SK-N-SH (cell line): ENCODE measurements at regions not wholly inside any gene's neighbourhood (a gene's known extent, or its start where the extent isn't known, plus 50 kb on each side); places are given as distances from the start of the nearest gene placed in this dataset.

Experiments used
- CTCF ChIA-PET: fragments of 300-600, 350-600 bp; formaldehyde crosslinking; extraction: SDS; loops from one replicate; lab custom pipeline; 2021; lab: Yijun Ruan, JAX
- POLR2A ChIA-PET: fragments of 350-600 bp; sonication (Branson Sonifier 250); formaldehyde crosslinking; extraction: SDS; loops from one replicate; lab custom pipeline; 2020; ENCODE audit warnings: antibody characterized with exemption, inconsistent platforms; lab: Yijun Ruan, JAX
- DNase-seq: peaks from one replicate; pipeline ENCODE4 v3.0.0; 2012
- H2AFZ ChIP-seq: fragments of 200-600 bp; sonication (generic); 2 replicates; pipeline ENCODE4 v1.8.1; 2016; ENCODE audit warnings: antibody characterized with exemption, mild to moderate bottlenecking, low read depth
- H3F3A ChIP-seq: fragments of 200-600 bp; sonication (generic); replicated peaks from 2 replicates; pipeline ENCODE3; 2016; ENCODE audit warnings: antibody characterized with exemption, mild to moderate bottlenecking; ENCODE audit not compliant: insufficient read depth
- H3K27ac ChIP-seq, 2 experiments: fragments of 200-500 bp in 1 of 2; fragments of 200-600 bp in 1 of 2; sonication (Bioruptor generic) in 1 of 2; sonication (generic), shearing (Covaris generic) in 1 of 2; 2 replicates each; pipeline versions ENCODE4 v1.5.1 to v1.6.1; 2014 to 2016; ENCODE audit warnings: low read depth in 2 of 2, inconsistent platforms in 1 of 2, low read length in 1 of 2, mild to moderate bottlenecking in 1 of 2, mixed read lengths in 1 of 2
- H3K27me3 ChIP-seq: fragments of 200-600 bp; sonication (generic), shearing (Covaris generic); 2 replicates; pipeline ENCODE4 v1.6.1; 2016; ENCODE audit warnings: mixed run types; ENCODE audit not compliant: insufficient read depth
- H3K36me3 ChIP-seq, 2 experiments: fragments of 200-500 bp in 1 of 2; fragments of 200-600 bp in 1 of 2; sonication (Bioruptor generic) in 1 of 2; sonication (generic) in 1 of 2; replicated peaks in 1 of 2; 2 replicates each; pipeline versions ENCODE3 to v1.5.1; 2014 to 2016; ENCODE audit warnings: low read length in 1 of 2, mild to moderate bottlenecking in 1 of 2; ENCODE audit not compliant: insufficient read depth in 2 of 2, control insufficient read depth in 1 of 2
- H3K4me1 ChIP-seq, 2 experiments: fragments of 200-500 bp in 1 of 2; fragments of 200-600 bp in 1 of 2; sonication (Bioruptor generic) in 1 of 2; sonication (generic), shearing (Covaris generic) in 1 of 2; 2 replicates each; pipeline versions ENCODE4 v1.5.1 to v1.6.1; 2014 to 2016; ENCODE audit warnings: low read depth in 1 of 2, low read length in 1 of 2, mixed run types in 1 of 2; ENCODE audit not compliant: insufficient read depth in 2 of 2, control insufficient read depth in 1 of 2
- H3K4me2 ChIP-seq: fragments of 200-600 bp; sonication (generic), shearing (Covaris generic); 2 replicates; pipeline ENCODE4 v1.6.1; 2017; ENCODE audit warnings: mixed run types
- H3K4me3 ChIP-seq, 2 experiments: fragments of 200-500 bp in 1 of 2; fragments of 200-600 bp in 1 of 2; sonication (Bioruptor generic) in 1 of 2; sonication (generic), shearing (Covaris generic) in 1 of 2; 2 replicates each; pipeline versions ENCODE4 v1.5.1 to v1.8.1; 2014 to 2016; ENCODE audit warnings: low read depth in 2 of 2, inconsistent platforms in 1 of 2, low read length in 1 of 2, mild to moderate bottlenecking in 1 of 2, mixed read lengths in 1 of 2, moderate library complexity in 1 of 2
- H3K79me2 ChIP-seq: fragments of 200-600 bp; sonication (generic); 2 replicates; pipeline ENCODE4 v1.8.1; 2017; ENCODE audit warnings: mild to moderate bottlenecking; ENCODE audit not compliant: insufficient read depth
- H3K9ac ChIP-seq: fragments of 200-600 bp; sonication (generic); 2 replicates; pipeline ENCODE4 v1.6.1; 2017; ENCODE audit warnings: mixed run types
- H3K9me2 ChIP-seq: fragments of 200-600 bp; sonication (generic); 2 replicates; pipeline ENCODE4 v1.6.1; 2017; ENCODE audit warnings: mixed run types
- H3K9me3 ChIP-seq: fragments of 200-600 bp; sonication (generic); 2 replicates; pipeline ENCODE4 v1.6.1; 2017; ENCODE audit warnings: mixed run types, mild to moderate bottlenecking, moderate library complexity
- H4K20me1 ChIP-seq: fragments of 200-600 bp; sonication (generic); 2 replicates; pipeline ENCODE4 v1.6.1; 2017; ENCODE audit warnings: mild to moderate bottlenecking, mixed run types; ENCODE audit not compliant: insufficient read depth
- CHD2 ChIP-seq: fragments of 150-350 bp; IDR thresholded peaks from 2 replicates; pipeline ENCODE4 v1.6.1; 2018; ENCODE audit warnings: low read length; ENCODE audit not compliant: partially characterized antibody
- EP300 ChIP-seq, 2 experiments: IDR thresholded peaks; 2 replicates each; pipeline versions ENCODE4 v1.4.0 to v1.6.1; 2012; ENCODE audit warnings: borderline replicate concordance in 1 of 2, low read depth in 1 of 2, low read length in 1 of 2
- EZH2phosphoT487 ChIP-seq: fragments of 200-600 bp; sonication (generic); IDR thresholded peaks from 2 replicates; pipeline ENCODE4 v1.6.1; 2017; ENCODE audit warnings: low read depth, mixed run types, mild to moderate bottlenecking, antibody characterized with exemption, moderate library complexity, borderline replicate concordance
- FOSL2 ChIP-seq: IDR thresholded peaks from 2 replicates; pipeline ENCODE4 v1.4.0; 2012; ENCODE audit warnings: low read depth, mild to moderate bottlenecking, moderate library complexity, borderline replicate concordance
- FOXM1 ChIP-seq: IDR thresholded peaks from 2 replicates; pipeline ENCODE4 v1.4.0; 2012; ENCODE audit warnings: low read depth, mild to moderate bottlenecking
- GABPA ChIP-seq: IDR thresholded peaks from 2 replicates; pipeline ENCODE4 v1.4.0; 2012; ENCODE audit warnings: low read depth, mild to moderate bottlenecking
- GATA2 ChIP-seq: sonication (generic); formaldehyde crosslinking; IDR thresholded peaks from 2 replicates; pipeline ENCODE4 v1.5.0; 2020; ENCODE audit warnings: mild to moderate bottlenecking, missing genetic modification reagents
- JUND ChIP-seq: IDR thresholded peaks from 2 replicates; pipeline ENCODE4 v1.4.0; 2012
- MEF2A ChIP-seq: IDR thresholded peaks from 2 replicates; pipeline ENCODE4 v1.4.0; 2012; ENCODE audit warnings: low read depth, borderline replicate concordance
- NFIC ChIP-seq: IDR thresholded peaks from 2 replicates; pipeline ENCODE4 v1.4.0; 2012; ENCODE audit warnings: borderline replicate concordance
- RCOR1 ChIP-seq: fragments of 150-350 bp; IDR thresholded peaks from 2 replicates; pipeline ENCODE4 v1.6.1; 2017; ENCODE audit warnings: antibody characterized with exemption, low read length
- RFX5 ChIP-seq: IDR thresholded peaks from 2 replicates; pipeline ENCODE4 v1.6.1; 2012; ENCODE audit warnings: mild to moderate bottlenecking, improper control_type of control experiment, low read length
- TAF1 ChIP-seq: IDR thresholded peaks from 2 replicates; pipeline ENCODE4 v1.6.1; 2012; ENCODE audit warnings: low read depth, mild to moderate bottlenecking, low read length, moderate library complexity, borderline replicate concordance
- WGBS: methylation state at CpG from one replicate; pipeline ENCODE4 v1.1.6; 2017; ENCODE audit warnings: low lambda C conversion rate; 5-methylcytosine and 5-hydroxymethylcytosine counted together
- TF ChIP-seq, protein P1 (sequence below): IDR thresholded peaks from 2 replicates; pipeline ENCODE4 v1.4.0; 2012; ENCODE audit warnings: low read depth, borderline replicate concordance
- TF ChIP-seq, protein P2 (sequence below): fragments of 150-350 bp; IDR thresholded peaks from 2 replicates; pipeline ENCODE4 v1.6.1; 2016; ENCODE audit warnings: mild to moderate bottlenecking, low read depth, low read length
- TF ChIP-seq, protein P3 (sequence below): IDR thresholded peaks from 2 replicates; pipeline ENCODE4 v1.6.1; 2012; ENCODE audit warnings: mild to moderate bottlenecking, low read depth, low read length, moderate library complexity
- TF ChIP-seq, protein P4 (sequence below): fragments of 150-350 bp; IDR thresholded peaks from 2 replicates; pipeline ENCODE4 v1.6.1; 2017; ENCODE audit warnings: antibody characterized with exemption, low read length, low read depth, borderline replicate concordance
- TF ChIP-seq, protein P5 (sequence below): IDR thresholded peaks from 2 replicates; pipeline ENCODE4 v1.4.0; 2012; ENCODE audit warnings: low read depth

DNA sequence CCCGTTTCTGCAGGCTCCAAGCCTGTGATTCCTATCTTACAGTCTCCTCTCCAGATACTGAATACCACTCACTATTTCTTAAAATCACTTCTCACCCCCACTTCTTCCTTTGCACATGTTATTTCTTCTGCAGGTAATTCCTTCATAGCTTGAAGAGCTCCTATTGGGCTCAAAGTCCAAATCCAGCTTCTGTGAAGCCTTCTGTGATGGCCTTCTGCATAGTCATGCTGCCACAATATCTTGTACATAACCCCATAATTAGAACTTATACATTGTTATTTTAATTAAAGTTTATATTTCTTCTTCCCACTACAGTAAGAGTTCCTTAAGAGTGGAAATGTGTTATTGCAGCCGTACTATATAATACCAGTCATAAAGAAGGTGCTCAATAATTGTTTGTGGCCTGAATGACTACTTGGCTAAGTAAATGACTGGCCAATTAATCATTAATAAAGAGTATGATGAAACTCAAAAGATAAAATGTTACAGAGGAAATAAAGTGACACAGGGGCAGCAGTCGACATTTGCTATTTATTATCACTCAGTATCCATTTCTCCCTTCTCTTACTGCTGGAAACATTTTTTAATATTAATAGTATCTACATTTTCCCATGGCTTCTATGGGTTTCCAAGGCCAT is 886.6 kb downstream of the TTLL7 start:
- POLR2A ChIA-PET = no interaction called here
- H3K9me2 ChIP-seq = no peaks in the 10 kb centered on the region
- TF ChIP-seq JUND = no peak
- TF ChIP-seq, protein P1, sequence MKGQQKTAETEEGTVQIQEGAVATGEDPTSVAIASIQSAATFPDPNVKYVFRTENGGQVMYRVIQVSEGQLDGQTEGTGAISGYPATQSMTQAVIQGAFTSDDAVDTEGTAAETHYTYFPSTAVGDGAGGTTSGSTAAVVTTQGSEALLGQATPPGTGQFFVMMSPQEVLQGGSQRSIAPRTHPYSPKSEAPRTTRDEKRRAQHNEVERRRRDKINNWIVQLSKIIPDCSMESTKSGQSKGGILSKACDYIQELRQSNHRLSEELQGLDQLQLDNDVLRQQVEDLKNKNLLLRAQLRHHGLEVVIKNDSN = no peak
- TF ChIP-seq RFX5 = no peak
- TF ChIP-seq FOSL2 = no peak
- TF ChIP-seq, protein P2, sequence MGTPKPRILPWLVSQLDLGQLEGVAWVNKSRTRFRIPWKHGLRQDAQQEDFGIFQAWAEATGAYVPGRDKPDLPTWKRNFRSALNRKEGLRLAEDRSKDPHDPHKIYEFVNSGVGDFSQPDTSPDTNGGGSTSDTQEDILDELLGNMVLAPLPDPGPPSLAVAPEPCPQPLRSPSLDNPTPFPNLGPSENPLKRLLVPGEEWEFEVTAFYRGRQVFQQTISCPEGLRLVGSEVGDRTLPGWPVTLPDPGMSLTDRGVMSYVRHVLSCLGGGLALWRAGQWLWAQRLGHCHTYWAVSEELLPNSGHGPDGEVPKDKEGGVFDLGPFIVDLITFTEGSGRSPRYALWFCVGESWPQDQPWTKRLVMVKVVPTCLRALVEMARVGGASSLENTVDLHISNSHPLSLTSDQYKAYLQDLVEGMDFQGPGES = no peak
- no peak for TF ChIP-seq TAF1
- TF ChIP-seq, all 33 proteins: peak for 0
- no peak overlapping the region for H3K27ac ChIP-seq
- no peak overlapping the region for H2AFZ ChIP-seq
- WGBS = 76% methylated on average over 3 of the region's 3 CpGs
- H3F3A ChIP-seq = no peaks in the 10 kb centered on the region
- H3K9ac ChIP-seq = no peak overlapping the region
- no peaks in the 10 kb centered on the region for H3K9me3 ChIP-seq
- H3K4me1 ChIP-seq = no peaks in the 10 kb centered on the region
- H3K79me2 ChIP-seq = no peaks in the 10 kb centered on the region
- CTCF ChIA-PET = no interaction called here
- H3K27me3 ChIP-seq = no peaks in the 10 kb centered on the region
- no peak overlapping the region for H3K4me3 ChIP-seq
- no peaks in the 10 kb centered on the region for H3K36me3 ChIP-seq
- H4K20me1 ChIP-seq = no peaks in the 10 kb centered on the region
- no peak overlapping the region for H3K4me2 ChIP-seq
- no peak for DNase-seq

DNA sequence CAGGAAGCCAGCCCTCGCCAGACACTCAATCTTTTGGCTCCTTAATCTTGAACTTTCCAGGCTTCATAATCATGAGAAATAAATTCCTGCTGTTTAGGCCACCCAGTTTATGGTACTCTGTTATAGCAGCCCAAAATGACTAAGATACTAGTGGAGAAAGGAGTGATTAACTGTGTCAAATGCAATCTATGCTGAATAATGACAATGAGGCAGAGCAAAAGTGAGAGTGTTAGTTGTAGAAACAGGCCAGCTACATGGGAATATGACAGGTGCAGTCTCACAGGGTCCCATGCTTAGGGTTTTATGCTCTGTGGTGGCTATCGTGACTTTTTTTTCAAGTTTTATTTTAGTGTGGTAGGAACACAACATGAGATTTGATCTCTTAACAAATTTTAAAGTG is 888.8 kb downstream of the TTLL7 start:
- no peaks in the 10 kb centered on the region for H3K9me3 ChIP-seq
- no peak overlapping the region for H2AFZ ChIP-seq
- ChIA-PET POLR2A (no interaction called here), CTCF (no interaction called here)
- H3K4me3 ChIP-seq = no peak overlapping the region
- H3K27ac ChIP-seq = no peak overlapping the region
- no peaks in the 10 kb centered on the region for H4K20me1 ChIP-seq
- 63% methylated on average over 2 of the region's 2 CpGs for WGBS
- H3K36me3 ChIP-seq = no peaks in the 10 kb centered on the region
- H3K4me1 ChIP-seq = no peaks in the 10 kb centered on the region
- DNase-seq = no peak
- H3K9ac ChIP-seq = no peak overlapping the region
- H3K79me2 ChIP-seq = no peaks in the 10 kb centered on the region
- H3K27me3 ChIP-seq = no peaks in the 10 kb centered on the region
- H3K4me2 ChIP-seq = no peak overlapping the region
- no peaks in the 10 kb centered on the region for H3F3A ChIP-seq
- TF ChIP-seq NFIC (no peak), EP300 (IDR thresholded peaks at IDR 0.05; ENCODE audit: borderline replicate concordance in 1 of 2, low read depth in 1 of 2, low read length in 1 of 2) (no peak), MEF2A (no peak), GATA2 (CRISPR knock-in tag) (no peak), FOXM1 (no peak), RCOR1 (no peak), EZH2phosphoT487 (no peak), GABPA (no peak), TAF1 (no peak), CHD2 (no peak), RFX5 (no peak), FOSL2 (no peak)
- TF ChIP-seq, protein P3, sequence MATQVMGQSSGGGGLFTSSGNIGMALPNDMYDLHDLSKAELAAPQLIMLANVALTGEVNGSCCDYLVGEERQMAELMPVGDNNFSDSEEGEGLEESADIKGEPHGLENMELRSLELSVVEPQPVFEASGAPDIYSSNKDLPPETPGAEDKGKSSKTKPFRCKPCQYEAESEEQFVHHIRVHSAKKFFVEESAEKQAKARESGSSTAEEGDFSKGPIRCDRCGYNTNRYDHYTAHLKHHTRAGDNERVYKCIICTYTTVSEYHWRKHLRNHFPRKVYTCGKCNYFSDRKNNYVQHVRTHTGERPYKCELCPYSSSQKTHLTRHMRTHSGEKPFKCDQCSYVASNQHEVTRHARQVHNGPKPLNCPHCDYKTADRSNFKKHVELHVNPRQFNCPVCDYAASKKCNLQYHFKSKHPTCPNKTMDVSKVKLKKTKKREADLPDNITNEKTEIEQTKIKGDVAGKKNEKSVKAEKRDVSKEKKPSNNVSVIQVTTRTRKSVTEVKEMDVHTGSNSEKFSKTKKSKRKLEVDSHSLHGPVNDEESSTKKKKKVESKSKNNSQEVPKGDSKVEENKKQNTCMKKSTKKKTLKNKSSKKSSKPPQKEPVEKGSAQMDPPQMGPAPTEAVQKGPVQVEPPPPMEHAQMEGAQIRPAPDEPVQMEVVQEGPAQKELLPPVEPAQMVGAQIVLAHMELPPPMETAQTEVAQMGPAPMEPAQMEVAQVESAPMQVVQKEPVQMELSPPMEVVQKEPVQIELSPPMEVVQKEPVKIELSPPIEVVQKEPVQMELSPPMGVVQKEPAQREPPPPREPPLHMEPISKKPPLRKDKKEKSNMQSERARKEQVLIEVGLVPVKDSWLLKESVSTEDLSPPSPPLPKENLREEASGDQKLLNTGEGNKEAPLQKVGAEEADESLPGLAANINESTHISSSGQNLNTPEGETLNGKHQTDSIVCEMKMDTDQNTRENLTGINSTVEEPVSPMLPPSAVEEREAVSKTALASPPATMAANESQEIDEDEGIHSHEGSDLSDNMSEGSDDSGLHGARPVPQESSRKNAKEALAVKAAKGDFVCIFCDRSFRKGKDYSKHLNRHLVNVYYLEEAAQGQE = no peak
- TF ChIP-seq, protein P4, sequence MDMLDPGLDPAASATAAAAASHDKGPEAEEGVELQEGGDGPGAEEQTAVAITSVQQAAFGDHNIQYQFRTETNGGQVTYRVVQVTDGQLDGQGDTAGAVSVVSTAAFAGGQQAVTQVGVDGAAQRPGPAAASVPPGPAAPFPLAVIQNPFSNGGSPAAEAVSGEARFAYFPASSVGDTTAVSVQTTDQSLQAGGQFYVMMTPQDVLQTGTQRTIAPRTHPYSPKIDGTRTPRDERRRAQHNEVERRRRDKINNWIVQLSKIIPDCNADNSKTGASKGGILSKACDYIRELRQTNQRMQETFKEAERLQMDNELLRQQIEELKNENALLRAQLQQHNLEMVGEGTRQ = no peak
- TF ChIP-seq, protein P5, sequence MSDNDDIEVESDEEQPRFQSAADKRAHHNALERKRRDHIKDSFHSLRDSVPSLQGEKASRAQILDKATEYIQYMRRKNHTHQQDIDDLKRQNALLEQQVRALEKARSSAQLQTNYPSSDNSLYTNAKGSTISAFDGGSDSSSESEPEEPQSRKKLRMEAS = no peak
- H3K9me2 ChIP-seq = no peaks in the 10 kb centered on the region
